Posterior vena cava (tissue), 2 donors: ENCODE measurements at regions not wholly inside any gene's neighbourhood (a gene's known extent, or its start where the extent isn't known, plus 50 kb on each side); places are given as distances from the start of the nearest gene placed in this dataset.
A peak's percentile ranks its signal among the peaks of the same experiment; 100 is the strongest.
"Not testable (repeated sequence)": the region's sequence is repeated elsewhere in the genome, so short reads cannot be mapped to it uniquely, and the experiment has no call there.

Experiments
- DNase-seq: peaks from one replicate; pipeline ENCODE4 v3.0.0-alpha.2; 2020; ENCODE audit warnings: low spot score
- intact Hi-C, 2 donors: fragments of 100-400 bp; cut with DNase I; formaldehyde crosslinking; loops; one replicate each; pipeline versions ENCODE4 v1.14.1 to v1.14.2; 2022 to 2023
- donor health status: DM: yes; HTN: yes; CAD: no.
- donor health status: DM: yes; HTN: yes; CAD: no.

GRCh38 chr2:91780324-91780723, 3088.9 kb downstream of the RPIA start:
- intact Hi-C loops = not testable (repeated sequence)
- peak; percentile 43 for DNase-seq

GRCh38 chr2:91809391-91809790, 3061.8 kb upstream of the TEKT4 start:
- DNase-seq, intact Hi-C loops: not testable (repeated sequence)

GRCh38 chr2:91839904-91840868, 3031.0 kb upstream of the TEKT4 start:
- intact Hi-C loops = no loop called here
- DNase-seq = peak; percentile 59

- intact Hi-C loops = not testable (repeated sequence)
These were observed 3029.0 kb upstream of the TEKT4 start for GRCh38 chr2:91842264-91842663.

GRCh38 chr2:91842913-91843312, 3028.3 kb upstream of the TEKT4 start:
- DNase-seq, intact Hi-C loops: not testable (repeated sequence)

More at GRCh38 chr2:91842264-91842663, 3029.0 kb upstream of the TEKT4 start:
- DNase-seq = not testable (repeated sequence)

- intact Hi-C loops, DNase-seq: not testable (repeated sequence)
These were observed 3027.3 kb upstream of the TEKT4 start for GRCh38 chr2:91843723-91844450.

- DNase-seq = peak; percentile 75
- intact Hi-C loops = not testable (repeated sequence)
These were observed 3026.8 kb upstream of the TEKT4 start for GRCh38 chr2:91844451-91844825.

- DNase-seq, intact Hi-C loops: not testable (repeated sequence)
These were observed 3024.8 kb upstream of the TEKT4 start for GRCh38 chr2:91846388-91846787.

- DNase-seq, intact Hi-C loops: not testable (repeated sequence)
These were observed 3019.4 kb upstream of the TEKT4 start for GRCh38 chr2:91851689-91852420.

- intact Hi-C loops, DNase-seq: not testable (repeated sequence)
These were observed 3014.3 kb upstream of the TEKT4 start for GRCh38 chr2:91856971-91857370.

- DNase-seq, intact Hi-C loops: not testable (repeated sequence)
These were observed 3013.5 kb upstream of the TEKT4 start for GRCh38 chr2:91857711-91858110.

- DNase-seq, intact Hi-C loops: not testable (repeated sequence)
These were observed 2999.5 kb upstream of the TEKT4 start for GRCh38 chr2:91871716-91872115.

GRCh38 chr2:91873416-91873815, 2997.8 kb upstream of the TEKT4 start:
- DNase-seq, intact Hi-C loops: not testable (repeated sequence)

GRCh38 chr2:91877658-91878210, 2993.5 kb upstream of the TEKT4 start:
- peak; percentile 73 for DNase-seq
- intact Hi-C loops = not testable (repeated sequence)

GRCh38 chr2:91895091-91895490, 2976.1 kb upstream of the TEKT4 start:
- intact Hi-C loops, DNase-seq: not testable (repeated sequence)

GRCh38 chr2:91917602-91918001, 2953.6 kb upstream of the TEKT4 start:
- DNase-seq = peak; percentile 66
- intact Hi-C loops = not testable (repeated sequence)
